Fibroblast of lung (primary cell): ENCODE measurements at regions not wholly inside any gene's neighbourhood (a gene's known extent, or its start where the extent isn't known, plus 50 kb on each side); places are given as distances from the start of the nearest gene placed in this dataset.
A peak's percentile ranks its signal among the peaks of the same experiment; 100 is the strongest.

ENCODE experiments used
- EZH2 ChIP-seq: IDR thresholded peaks from 2 replicates; pipeline ENCODE4 v1.5.1; 2012; ENCODE audit warnings: low read length, control low read depth, mild to moderate bottlenecking; ENCODE audit errors: missing control alignments
- TF ChIP-seq, protein P1 (sequence below), 2 donors: IDR thresholded peaks in 1 of 2; conservative IDR thresholded peaks in 1 of 2; 1 replicate in 1 of 2; 2 replicates in 1 of 2; pipeline ENCODE4 v1.5.1; 2011 to 2012; ENCODE audit warnings: low read length in 2 of 2, control low read depth in 1 of 2, inconsistent platforms in 1 of 2, low read depth in 1 of 2, mild to moderate bottlenecking in 1 of 2

DNA sequence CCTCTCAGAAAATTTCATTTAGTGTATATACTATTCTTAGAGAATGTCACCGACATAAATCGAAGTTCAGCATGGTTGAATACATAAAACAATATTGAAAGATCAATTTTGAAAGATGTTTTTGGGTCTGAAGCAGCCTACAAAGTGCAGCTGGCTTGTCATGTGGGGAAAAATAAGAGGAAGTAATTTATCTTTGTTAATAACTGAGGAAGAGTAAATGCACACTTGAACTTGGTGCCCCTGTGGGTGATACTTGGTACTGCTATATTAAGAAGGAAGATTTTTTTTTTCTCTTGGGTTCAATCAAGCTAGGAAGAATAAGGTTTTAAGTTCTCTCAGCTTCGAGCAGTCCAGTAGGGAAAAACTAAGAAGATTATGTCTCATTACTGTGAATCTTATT, 661.3 kb downstream of the RPL10L start:
- TF ChIP-seq, protein P1, sequence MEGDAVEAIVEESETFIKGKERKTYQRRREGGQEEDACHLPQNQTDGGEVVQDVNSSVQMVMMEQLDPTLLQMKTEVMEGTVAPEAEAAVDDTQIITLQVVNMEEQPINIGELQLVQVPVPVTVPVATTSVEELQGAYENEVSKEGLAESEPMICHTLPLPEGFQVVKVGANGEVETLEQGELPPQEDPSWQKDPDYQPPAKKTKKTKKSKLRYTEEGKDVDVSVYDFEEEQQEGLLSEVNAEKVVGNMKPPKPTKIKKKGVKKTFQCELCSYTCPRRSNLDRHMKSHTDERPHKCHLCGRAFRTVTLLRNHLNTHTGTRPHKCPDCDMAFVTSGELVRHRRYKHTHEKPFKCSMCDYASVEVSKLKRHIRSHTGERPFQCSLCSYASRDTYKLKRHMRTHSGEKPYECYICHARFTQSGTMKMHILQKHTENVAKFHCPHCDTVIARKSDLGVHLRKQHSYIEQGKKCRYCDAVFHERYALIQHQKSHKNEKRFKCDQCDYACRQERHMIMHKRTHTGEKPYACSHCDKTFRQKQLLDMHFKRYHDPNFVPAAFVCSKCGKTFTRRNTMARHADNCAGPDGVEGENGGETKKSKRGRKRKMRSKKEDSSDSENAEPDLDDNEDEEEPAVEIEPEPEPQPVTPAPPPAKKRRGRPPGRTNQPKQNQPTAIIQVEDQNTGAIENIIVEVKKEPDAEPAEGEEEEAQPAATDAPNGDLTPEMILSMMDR (conservative IDR thresholded peaks at IDR 0.05 in 1 of 2, IDR thresholded peaks at IDR 0.05 in 1 of 2; ENCODE audit: low read depth in 1 of 2, low read length in 2 of 2): peak; percentile 4 to 27
- TF ChIP-seq EZH2: no peak
